ENCODE measurements at regions not wholly inside any gene's neighbourhood (a gene's known extent, or its start where the extent isn't known, plus 50 kb on each side); places are given as distances from the start of the nearest gene placed in this dataset.

GRCh38 chr5:39494534-39494933 lies 69.8 kb upstream of the DAB2 start:
- DNase-seq, result no peak

- no peak for DNase-seq
Observed at GRCh38 chr5:39494107-39494510, 69.3 kb upstream of the DAB2 start.

GRCh38 chr5:39491210-39491609 lies 66.4 kb upstream of the DAB2 start:
- DNase-seq, result no peak

- no peak for DNase-seq
Observed at GRCh38 chr5:39489263-39489662, 64.5 kb upstream of the DAB2 start.

- no peak for DNase-seq
Observed at GRCh38 chr5:39486790-39487189, 62.0 kb upstream of the DAB2 start.

GRCh38 chr5:39486361-39486760 lies 61.6 kb upstream of the DAB2 start:
- no peak for DNase-seq

GRCh38 chr5:39485079-39485478 lies 60.3 kb upstream of the DAB2 start:
- DNase-seq, result no peak

GRCh38 chr5:39484673-39485072 lies 59.9 kb upstream of the DAB2 start:
- no peak for DNase-seq

- no peak for DNase-seq
Observed at GRCh38 chr5:39482098-39482497, 57.3 kb upstream of the DAB2 start.

GRCh38 chr5:39479537-39479936 lies 54.8 kb upstream of the DAB2 start:
- DNase-seq, result no peak

GRCh38 chr5:39478863-39479262 lies 54.1 kb upstream of the DAB2 start:
- DNase-seq, result no peak

- no peak for DNase-seq
Observed at GRCh38 chr5:39476843-39477220, 52.1 kb upstream of the DAB2 start.

- no peak for DNase-seq
Observed at GRCh38 chr5:39475881-39476842, 51.4 kb upstream of the DAB2 start.

GRCh38 chr5:39475159-39475571 lies 50.4 kb upstream of the DAB2 start:
- DNase-seq, result no peak
